NCI-H2196 (cell line): ENCODE measurements at regions not wholly inside any gene's neighbourhood (a gene's known extent, or its start where the extent isn't known, plus 50 kb on each side); places are given as distances from the start of the nearest gene placed in this dataset.

ENCODE experiments used
- DNase-seq: peaks from one replicate; lab custom pipeline; 2025; ENCODE audit not compliant: unreplicated experiment; lab: John Stamatoyannopoulos, UW

DNA sequence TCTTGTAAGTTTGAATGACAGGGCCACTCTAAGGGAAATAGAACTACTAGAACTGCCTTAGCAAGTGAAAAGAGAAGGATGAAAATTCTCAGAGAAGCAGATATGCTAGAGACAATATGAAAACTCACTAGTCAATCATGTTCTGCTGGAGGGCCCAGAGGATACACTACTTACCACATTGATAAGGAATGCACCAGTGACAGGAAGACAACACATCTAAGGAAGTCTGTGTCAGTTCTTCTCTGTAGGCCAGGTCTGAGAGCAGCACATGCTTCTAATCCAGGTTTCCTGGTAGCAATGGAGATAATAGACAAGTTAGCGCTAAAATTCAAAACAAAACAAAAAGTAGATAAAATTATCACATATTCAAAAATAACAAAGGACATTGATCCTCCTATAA, 235.2 kb upstream of the AKR1E2 start:
- DNase-seq: no peak

DNA sequence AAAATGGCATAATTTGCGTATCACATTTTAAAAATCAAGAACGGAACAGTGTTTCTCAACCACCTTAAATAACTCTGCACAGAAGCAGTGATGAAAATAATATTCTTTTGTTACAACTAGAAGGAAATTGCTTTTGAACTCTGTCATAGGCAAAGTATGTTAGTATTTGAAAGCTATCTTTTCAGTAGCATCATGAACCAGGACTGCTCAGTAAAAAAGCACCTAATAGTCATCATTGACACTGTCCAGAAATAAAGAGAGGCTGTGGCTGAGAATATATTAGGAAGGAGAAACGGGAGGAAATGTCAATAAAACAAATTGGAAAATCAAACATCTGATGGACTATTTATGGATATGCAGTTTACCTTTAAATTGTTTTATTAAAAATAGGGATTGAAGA, 237.2 kb upstream of the AKR1E2 start:
- DNase-seq: no peak

DNA sequence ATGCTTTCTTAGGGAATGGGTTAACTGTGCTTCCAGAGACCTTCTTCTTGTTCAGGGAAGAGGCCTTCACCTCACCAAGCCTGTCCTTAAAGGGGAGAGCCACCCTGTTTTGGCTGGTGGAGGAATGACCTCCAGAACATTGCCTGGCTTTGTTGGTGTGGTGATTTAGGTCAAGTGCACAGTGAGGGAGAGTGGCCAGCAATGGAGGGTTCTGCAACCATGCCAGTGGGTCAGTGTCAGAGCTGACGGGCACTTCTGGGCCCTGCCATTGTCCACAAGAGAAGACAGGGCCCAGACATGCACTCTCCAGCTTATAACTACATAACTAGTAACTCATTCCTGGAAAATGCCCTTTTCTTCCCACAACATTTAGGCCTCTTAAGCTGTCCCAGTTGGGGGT, 238.5 kb upstream of the AKR1E2 start:
- no peak for DNase-seq

DNA sequence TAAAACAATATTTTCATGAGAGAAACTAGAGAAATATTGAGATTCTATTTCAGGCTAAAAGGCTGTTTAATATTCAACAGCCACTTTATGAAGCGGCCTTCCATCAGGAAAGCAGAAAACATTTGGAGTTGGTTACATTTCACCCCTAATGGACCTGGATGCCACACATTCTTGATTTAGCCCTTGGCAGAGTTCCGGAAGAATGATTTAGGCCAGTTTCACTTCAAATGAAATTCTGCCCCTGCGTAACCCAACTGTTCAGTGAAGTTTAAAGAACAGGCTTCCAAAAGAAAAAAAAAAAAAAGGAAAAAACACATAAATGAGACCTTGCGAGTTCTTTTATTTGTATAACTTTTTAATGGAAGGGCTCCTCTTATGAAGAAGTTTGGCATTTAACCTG, 239.2 kb upstream of the AKR1E2 start:
- DNase-seq: no peak

DNA sequence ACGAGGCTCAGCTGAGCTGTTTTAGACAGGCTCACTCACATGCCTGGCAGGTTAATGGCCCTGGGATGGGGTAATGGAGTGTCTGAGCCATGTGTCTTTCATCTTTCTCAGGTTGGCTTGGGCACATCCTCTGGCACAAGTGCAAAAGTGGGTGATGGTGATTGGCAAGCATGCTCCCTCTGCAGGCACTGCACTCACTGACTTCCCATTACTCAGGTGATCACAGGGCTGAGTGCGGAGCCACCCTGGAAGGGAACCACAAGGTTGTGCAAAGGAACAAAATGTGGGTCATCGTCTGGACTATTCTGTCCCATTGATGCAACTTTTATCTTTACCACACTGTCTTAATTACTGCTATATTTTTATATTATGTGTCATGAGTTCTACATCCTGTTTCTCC, 244.1 kb upstream of the AKR1E2 start:
- DNase-seq: no peak

DNA sequence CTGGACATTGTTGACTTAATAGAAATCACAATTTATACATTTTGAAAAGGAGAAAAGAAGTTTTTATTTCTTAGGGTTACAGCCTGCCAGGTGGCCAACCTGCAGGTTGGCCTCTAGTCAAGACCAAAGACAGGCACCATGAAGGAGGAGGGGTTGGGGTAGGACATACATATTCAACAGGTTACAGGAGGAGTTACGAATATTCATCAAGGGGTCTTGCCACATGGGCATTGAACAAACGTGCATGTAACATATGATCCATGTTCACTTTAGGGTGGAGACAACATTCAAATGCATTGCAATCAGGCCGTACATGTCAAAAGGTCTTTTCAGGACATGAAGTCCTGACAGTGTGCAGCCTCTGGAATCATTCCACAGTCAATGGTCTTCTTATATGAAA, 246.2 kb upstream of the AKR1E2 start:
- DNase-seq: no peak

DNA sequence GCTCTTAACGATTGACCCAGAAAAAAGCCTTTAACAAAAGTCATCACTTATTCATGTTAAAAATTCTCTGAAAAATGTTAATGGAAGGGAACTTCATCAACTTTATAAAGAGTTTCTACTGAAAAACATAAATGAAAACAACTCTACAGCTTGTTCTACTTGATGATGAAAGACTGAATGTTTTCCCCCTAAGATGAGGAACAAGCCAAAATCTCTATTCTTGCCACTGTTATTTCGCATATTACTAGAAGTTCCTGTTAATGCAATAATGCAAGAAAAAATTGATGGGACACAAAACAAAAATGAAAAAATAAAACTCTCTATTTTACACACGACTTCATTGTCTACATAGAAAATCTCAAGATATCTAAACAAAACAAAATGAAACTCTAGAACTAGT, 249.8 kb upstream of the AKR1E2 start:
- DNase-seq: no peak

DNA sequence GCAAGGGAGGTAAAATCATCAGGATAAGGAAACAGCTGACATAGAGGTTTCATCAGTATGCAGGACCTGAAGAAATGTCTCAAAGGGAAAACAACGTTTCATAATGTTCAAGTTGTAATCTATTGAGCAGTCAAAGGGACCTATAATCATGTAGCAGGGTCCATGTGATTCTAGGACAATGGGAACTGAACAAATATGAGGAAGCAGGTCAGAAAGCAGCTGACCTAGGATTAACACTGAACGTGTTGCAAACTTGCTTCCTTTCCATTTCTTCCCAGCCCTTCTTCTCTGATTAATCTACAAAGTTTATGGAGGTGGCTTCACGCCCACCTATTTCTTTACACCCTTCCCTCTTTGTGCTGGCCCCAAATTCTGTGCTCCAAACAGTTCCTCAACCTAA, 256.9 kb upstream of the AKR1E2 start:
- DNase-seq: no peak

DNA sequence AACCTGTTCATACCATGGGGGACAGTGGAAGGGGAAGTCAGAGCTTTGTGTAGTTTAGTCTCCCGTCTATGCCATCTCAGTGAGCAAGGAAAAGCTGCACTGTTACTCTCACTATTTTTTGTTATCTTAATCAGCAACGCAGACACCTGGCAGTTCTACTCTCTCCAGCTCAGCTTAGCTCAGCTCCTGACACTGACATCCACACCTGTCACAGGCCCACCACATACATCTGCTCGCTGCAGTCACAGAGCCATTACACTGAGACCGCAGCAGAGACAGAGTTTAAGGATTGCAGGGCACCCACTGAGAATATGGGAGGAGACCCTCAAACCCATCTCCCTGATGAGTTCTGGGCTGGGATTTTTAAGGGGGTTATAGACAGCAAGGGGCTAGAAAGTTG, 257.3 kb upstream of the AKR1E2 start:
- no peak for DNase-seq

DNA sequence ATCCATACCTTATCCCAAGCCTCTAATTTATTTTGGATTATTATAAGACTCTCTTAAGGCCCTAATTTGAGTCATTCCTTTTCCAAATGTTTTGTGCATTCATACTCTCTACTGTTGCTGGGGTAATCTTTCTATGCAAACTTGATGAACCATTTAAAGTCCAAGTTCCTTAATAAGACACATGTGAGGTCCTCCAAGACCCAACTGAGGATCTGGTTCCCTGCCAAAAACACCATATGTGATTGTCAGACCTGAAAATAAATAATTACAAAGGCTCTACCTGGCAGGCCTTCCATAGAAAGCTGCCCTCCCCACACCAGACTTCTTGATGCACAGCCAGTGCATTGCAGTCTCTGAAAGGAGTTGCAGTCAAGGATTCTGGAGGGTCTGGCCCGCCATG, 257.9 kb upstream of the AKR1E2 start:
- no peak for DNase-seq

DNA sequence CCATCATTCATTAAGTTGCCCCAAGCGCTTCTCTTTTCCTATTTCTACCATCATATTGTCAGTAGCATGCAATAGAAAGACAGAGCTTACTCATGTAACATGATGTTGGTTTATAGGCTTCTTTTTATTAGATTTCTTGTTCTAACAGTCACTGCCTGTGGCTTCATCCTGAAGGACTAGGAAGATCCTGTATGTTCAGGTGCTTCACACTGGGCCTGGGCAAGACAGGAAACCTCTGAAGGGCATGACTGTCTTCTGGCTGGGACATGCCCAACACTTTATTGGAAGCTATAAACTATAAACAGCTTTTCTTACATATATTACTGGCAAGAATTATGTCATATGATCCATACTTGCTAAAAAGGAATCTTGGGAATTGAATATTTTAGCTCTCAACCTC, 258.4 kb upstream of the AKR1E2 start:
- no peak for DNase-seq

DNA sequence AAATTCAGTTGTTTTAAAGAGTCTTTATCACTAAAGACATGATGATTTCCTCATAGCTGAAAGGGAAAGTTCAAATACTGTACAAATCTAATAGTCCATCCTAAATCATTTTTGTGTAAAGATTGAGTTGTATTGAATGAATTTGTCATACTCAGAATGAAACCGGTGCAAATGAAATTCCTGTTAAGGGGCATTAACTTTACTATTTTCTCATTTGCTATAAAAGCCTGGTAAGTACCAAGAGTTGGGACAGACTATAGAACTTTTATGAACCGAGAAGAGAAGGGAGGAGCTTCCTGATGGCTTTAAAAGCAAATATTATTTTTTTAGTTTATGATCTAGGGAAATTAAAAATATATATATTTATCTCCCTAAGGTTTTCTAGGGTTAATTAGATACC, 260.0 kb upstream of the AKR1E2 start:
- no peak for DNase-seq

DNA sequence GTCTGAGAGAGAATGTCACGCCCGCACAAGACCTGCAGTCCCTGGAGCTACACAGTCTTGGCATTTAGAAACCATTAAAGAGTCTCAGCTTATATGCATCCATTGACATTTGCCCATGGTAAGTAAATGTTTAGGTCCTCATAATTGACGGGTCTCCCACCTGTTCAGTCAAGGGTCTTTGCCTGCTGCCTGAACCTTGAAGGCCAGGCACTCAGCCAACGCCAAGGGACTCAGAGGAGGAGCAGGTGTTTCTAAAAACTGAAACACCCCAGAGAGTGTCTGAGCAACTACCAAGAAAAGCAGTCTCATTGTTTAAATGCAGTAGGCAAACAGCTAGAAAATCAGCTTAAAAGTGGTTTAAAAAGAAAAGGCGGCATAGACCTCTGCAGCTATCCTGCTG, 264.7 kb upstream of the AKR1E2 start:
- no peak for DNase-seq

DNA sequence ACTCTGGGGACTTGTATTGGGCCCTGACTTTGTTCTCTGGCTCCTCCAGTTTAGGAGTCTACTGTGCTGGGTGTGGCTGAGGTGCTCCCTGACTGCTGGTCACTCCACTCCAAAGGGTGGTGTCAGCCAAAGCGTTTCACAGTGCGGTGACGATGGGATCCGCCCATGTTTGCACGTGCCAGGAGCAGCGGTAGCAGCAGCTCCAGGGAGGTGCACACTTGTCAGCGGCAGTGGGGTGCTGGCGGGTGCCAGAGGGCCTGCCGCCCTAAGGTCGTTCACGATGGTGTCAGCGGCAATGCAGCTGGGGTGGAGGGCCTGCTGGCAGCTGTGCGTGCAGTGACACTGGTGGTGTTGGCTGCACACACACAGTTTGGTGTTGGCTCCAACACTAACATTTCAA, 268.5 kb upstream of the AKR1E2 start:
- no peak for DNase-seq

DNA sequence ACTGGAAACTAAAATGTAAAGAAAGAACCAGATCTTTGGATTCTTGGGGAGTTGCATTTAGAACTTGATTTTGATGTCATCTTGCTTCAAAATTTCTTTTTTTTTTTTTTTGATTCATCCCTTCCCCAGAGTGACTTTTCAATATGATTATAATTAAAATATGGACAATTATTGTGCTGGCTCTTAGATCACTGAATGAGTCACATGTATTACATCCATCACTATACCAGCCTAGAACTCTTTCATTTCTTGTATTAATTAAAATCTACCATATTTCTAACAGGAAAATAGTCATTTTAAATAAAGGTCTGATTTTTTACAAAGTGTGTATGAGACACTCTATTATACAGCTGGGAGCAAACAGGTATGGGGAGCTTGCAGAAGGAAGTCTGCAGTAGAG, 269.5 kb upstream of the AKR1E2 start:
- no peak for DNase-seq

DNA sequence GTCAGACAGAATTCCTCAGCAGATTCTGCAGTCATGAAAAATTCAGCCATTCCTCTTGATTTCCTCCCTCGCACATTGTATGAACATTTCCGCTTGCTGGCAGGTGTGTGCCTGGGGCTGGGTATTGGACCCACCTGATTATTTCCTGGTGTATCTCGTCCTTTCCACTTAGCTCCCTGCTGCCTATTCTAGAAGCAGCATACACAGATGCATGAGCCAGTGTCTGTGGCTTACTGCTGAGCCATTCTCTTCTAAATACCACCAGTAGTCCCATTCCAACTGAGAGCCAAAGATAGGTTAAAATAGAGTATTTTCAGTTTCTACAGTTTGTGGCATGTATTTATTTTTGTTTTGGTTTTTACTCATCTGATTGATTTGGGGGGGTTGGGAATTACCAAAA, 270.1 kb upstream of the AKR1E2 start:
- DNase-seq: no peak

DNA sequence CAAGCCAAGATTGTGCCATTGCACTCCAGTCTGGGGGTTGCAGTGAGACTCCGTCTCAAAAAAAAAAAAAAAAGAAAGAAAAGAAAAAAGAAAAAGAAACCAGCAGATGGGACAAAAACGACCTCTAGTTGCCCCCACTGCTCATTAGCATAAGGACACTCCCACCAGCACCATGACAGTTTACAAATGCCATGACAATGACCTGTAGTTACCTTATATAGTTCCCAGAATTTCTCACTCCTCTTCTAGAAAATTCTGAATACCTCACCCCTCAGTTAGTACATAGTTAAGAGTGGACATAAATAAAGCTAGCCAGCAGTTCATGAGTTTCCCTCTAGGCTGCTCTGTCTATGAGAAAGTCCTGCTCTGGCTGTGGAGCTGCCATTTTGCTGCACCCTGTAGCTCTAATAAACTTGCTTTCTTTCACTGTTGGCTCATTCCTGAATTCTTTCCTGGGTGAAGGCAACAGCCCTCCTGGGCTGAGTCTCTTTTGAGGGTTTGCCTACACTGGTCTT, 276.8 kb upstream of the AKR1E2 start:
- no peak for DNase-seq

DNA sequence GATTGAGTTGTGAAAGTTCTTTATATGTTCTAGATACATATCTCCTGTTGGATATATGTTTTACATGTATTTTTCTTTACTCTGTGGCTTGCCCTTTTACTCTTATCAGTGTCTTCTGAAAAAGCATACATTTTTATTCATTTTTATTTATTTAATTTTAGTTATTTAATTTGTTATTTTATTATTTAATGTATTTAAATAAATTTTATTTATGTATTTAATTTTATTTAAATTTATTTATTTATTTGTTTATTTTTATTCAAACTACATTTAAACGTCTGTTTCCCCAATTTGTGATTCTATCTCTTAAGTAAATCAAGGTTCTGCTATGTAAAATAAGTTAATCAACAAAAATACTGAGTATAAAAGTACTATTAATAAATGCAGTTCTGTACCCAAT, 279.1 kb upstream of the AKR1E2 start:
- DNase-seq: no peak

DNA sequence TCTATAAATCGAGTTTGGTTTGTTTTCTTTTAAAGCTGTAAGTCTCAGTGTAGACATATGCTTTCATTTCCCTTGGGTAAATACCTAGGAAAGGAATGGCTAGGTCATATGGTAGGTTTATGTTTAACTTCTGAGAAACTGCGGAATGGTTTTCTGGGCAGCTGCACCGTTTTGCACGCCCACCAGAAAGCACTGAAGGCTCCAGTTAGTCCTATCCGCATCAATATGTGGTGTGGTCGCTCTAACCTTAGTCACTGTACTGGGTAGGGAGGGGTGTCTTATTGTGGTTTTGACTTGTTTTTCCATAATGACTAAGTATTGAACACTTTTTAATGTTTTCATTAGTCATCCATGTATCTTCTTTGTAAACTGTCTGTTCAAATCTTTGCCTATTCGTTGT, 279.5 kb upstream of the AKR1E2 start:
- no peak for DNase-seq

DNA sequence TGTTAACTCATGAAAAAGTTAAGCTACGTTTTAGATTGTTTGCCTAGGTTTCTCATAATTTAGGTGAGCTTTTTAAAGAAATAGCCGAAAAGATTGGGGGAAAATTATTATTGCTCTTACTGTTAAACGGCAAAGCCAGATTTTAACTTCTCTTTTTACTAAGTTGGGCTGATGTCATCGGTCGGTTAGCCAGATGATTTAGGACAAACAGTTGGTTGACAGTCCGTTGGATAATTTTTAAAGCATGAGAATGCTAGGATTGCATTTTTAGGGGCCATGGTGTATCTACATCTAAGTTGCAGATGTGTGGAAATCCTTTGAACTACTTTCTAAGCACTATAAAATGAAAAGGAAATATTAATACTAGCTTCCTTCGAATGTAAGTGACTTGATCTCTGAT, 280.9 kb upstream of the AKR1E2 start:
- no peak for DNase-seq

DNA sequence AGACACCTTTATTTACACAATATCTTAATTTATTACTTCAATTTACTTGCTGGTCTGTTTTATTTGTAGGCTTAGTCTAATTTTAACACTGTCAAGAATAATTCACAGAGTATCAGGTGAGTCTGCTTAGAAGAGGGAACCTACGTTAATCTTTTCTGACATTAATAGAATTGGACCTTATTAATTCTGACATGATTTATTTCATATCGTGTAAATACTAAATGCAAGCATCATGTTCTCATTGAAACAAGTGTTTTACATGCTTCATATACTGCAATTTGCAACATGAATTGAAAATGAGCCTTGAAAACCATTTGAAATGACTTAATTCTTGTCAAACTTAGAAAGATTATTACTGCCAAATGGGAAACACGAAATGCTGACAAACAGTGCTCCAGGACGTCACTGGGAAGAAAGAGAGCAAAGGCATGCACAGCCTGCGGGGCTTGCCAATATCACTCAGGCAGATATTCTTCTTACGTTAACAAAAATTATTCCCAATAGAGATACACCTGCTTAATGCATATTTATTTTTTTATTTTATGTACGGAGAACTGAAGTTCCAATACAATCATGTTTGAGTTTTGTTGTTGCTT, 282.0 kb upstream of the AKR1E2 start:
- DNase-seq: no peak

DNA sequence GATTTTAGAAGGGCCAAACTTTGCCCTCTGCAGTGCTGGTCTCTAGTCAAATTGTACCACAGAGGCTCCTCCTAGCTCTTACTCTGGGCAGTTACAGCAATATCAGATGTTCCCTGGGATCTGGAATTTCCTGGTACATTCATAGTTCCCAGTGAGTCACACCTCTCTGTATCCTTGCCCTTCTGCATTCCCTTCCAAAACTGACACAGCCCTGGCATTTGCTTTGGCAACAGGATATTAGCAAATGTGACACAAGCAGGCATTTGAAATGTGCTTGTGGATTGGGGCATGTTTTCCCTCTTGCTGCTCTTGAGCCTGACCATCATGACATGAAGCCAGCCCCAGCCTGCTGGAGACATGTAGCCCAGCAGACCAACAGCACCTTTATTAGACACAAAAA, 284.7 kb upstream of the AKR1E2 start:
- DNase-seq: no peak

DNA sequence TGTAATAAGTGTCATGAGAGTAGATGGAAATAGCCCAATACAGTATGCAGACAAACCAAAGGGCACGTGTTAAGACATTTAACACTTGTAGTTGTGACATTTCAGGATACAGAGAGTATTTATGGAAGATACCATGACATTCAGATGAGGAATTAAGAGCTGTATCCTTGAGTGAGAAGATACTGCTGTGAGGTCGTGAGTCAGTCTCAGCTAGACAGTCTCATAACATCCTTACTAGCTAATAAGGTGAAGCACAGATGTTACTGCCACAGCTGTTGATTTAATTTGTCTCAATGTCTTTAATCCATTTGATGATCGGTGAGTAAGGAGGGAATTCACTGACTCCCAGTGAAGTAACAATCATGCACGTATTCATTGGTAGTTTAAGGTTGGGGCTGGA, 288.0 kb upstream of the AKR1E2 start:
- no peak for DNase-seq

DNA sequence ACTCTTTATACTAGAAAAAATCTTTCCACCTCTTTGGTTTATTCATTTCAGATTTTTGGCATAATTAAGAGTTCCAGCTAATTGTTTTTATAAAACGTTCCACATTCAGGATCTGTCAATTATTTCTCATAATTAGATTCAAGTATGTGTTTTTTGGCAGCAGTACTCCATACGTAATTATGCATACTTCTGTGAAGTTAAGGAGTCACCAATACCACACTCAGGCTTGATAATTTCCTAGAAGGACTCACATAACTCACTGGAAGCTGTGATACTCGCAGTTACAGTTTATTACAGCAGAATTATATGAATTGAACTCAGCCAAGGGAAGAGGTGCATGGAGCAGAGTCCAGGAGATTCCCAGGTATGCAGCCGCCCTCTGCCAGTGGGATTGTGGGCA, 290.5 kb upstream of the AKR1E2 start:
- no peak for DNase-seq
